ENCODE measurements at regions not wholly inside any gene's neighbourhood (a gene's known extent, or its start where the extent isn't known, plus 50 kb on each side); places are given as distances from the start of the nearest gene placed in this dataset.

DNA sequence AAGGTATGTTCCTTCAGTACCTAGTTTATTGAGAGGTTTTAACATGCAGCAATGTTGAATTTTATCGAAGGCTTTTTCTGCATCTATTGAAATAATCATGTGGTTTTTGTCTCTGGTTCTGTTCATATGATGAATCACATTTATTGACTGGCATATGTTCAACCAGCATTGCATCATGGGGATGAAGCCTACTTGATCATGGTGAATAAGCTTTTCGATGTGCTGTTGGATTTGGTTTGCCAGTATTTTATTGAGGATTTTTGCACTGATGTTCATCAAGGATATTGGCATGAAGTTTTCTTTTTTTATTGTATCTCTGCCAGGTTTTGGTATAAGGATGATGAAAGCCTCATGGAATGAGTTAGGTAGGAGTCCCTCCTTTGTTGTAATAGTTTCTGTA, 204.0 kb upstream of the GNAI1 start:
- H2BK12ac ChIP-seq (ENCODE audit: low read length), result no peak overlapping the region
- H3K9ac ChIP-seq (ENCODE audit: low read depth, low read length, poor library complexity), result no peak overlapping the region
- H3K36me3 ChIP-seq (replicated peaks in 1 of 2; ENCODE audit: control insufficient read depth in 2 of 2, insufficient read depth in 2 of 2, low read length in 2 of 2), result no peaks in the 10 kb centered on the region
- no peaks in the 10 kb centered on the region for H3K79me1 ChIP-seq (ENCODE audit: low read depth, low read length)
- H2BK5ac ChIP-seq (ENCODE audit: low read length), result no peak overlapping the region
- WGBS, 2 donors (ENCODE audit: extremely low coverage in 2 of 2, insufficient read length in 2 of 2, insufficient replicate concordance in 1 of 2), result no CpG with 5 or more reads among the region's 2 CpGs
- no peak overlapping the region for H3K18ac ChIP-seq (ENCODE audit: low read length)
- no peak overlapping the region for H2BK15ac ChIP-seq (ENCODE audit: low read length)
- H3K4me1 ChIP-seq (ENCODE audit: control insufficient read depth in 2 of 2, insufficient read depth in 1 of 2, low read depth in 1 of 2, low read length in 2 of 2), result no peaks in the 10 kb centered on the region
- no peaks in the 10 kb centered on the region for H3K27me3 ChIP-seq (ENCODE audit: control insufficient read depth in 3 of 3, insufficient read depth in 3 of 3, low read depth in 1 of 3, low read length in 3 of 3)
- DNase-seq (ENCODE audit: low spot score), result no peak
- no peak overlapping the region for H3K4me3 ChIP-seq (ENCODE audit: low read length in 2 of 2)
- H2AK5ac ChIP-seq (ENCODE audit: low read depth, low read length), result no peak overlapping the region
- H3K9me3 ChIP-seq (replicated peaks in 1 of 2; ENCODE audit: control insufficient read depth in 2 of 2, insufficient read depth in 1 of 2, low read depth in 1 of 2, low read length in 2 of 2), result no peaks in the 10 kb centered on the region
- no peak overlapping the region for H4K91ac ChIP-seq (ENCODE audit: low read depth, low read length, poor library complexity)
- H3K27ac ChIP-seq (replicated peaks; ENCODE audit: low read length), result no peak overlapping the region
- no peak overlapping the region for H4K8ac ChIP-seq (ENCODE audit: low read depth, low read length)
- no peak overlapping the region for H3K14ac ChIP-seq (ENCODE audit: low read length)
- no peak overlapping the region for H2BK120ac ChIP-seq (ENCODE audit: low read depth, low read length)
- no peak overlapping the region for H2AFZ ChIP-seq (ENCODE audit: low read length)
- H3K4me2 ChIP-seq (ENCODE audit: insufficient read depth, low read length, poor library complexity, severe bottlenecking), result no peak overlapping the region
- no peak overlapping the region for H3K4ac ChIP-seq (ENCODE audit: low read length)
- no peak overlapping the region for H3K23ac ChIP-seq (ENCODE audit: low read depth, low read length, poor library complexity)

DNA sequence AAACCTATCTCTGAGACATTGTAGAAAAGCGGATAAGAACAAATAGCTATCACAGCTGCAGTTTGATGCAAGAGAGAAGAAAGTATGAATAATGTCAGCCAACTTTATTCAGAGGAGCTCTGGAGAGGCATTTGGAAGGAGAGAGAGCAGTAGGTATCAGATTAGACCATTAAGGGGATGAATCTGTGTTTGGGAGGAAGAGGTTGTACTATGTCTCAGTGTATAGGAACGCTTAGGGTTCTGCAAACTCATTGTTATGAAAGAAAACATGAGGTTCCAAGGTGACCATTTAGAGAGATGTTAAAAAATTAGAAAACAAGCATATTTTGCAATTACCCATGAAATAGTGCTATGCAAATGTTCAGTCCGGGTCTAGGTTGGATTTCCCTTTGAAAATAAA, 207.5 kb upstream of the GNAI1 start:
- H3K14ac ChIP-seq (ENCODE audit: low read length), result no peak overlapping the region
- H2BK12ac ChIP-seq (ENCODE audit: low read length), result no peak overlapping the region
- no peak overlapping the region for H3K27ac ChIP-seq (replicated peaks; ENCODE audit: low read length)
- H3K4me3 ChIP-seq (ENCODE audit: low read length in 2 of 2), result no peak overlapping the region
- H3K18ac ChIP-seq (ENCODE audit: low read length), result no peak overlapping the region
- H2BK5ac ChIP-seq (ENCODE audit: low read length), result no peak overlapping the region
- WGBS, 2 donors (ENCODE audit: extremely low coverage in 2 of 2, insufficient read length in 2 of 2, insufficient replicate concordance in 1 of 2), result no CpG with 5 or more reads among the region's 3 CpGs
- no peak overlapping the region for H2BK120ac ChIP-seq (ENCODE audit: low read depth, low read length)
- no peaks in the 10 kb centered on the region for H3K4me1 ChIP-seq (ENCODE audit: control insufficient read depth in 2 of 2, insufficient read depth in 1 of 2, low read depth in 1 of 2, low read length in 2 of 2)
- H3K27me3 ChIP-seq (ENCODE audit: control insufficient read depth in 3 of 3, insufficient read depth in 3 of 3, low read depth in 1 of 3, low read length in 3 of 3), result no peaks in the 10 kb centered on the region
- no peak overlapping the region for H3K23ac ChIP-seq (ENCODE audit: low read depth, low read length, poor library complexity)
- no peak overlapping the region for H4K91ac ChIP-seq (ENCODE audit: low read depth, low read length, poor library complexity)
- no peak for DNase-seq (ENCODE audit: low spot score)
- no peak overlapping the region for H4K8ac ChIP-seq (ENCODE audit: low read depth, low read length)
- no peaks in the 10 kb centered on the region for H3K36me3 ChIP-seq (replicated peaks in 1 of 2; ENCODE audit: control insufficient read depth in 2 of 2, insufficient read depth in 2 of 2, low read length in 2 of 2)
- no peaks in the 10 kb centered on the region for H3K9me3 ChIP-seq (replicated peaks in 1 of 2; ENCODE audit: control insufficient read depth in 2 of 2, insufficient read depth in 1 of 2, low read depth in 1 of 2, low read length in 2 of 2)
- H3K4me2 ChIP-seq (ENCODE audit: insufficient read depth, low read length, poor library complexity, severe bottlenecking), result no peak overlapping the region
- no peak overlapping the region for H2BK15ac ChIP-seq (ENCODE audit: low read length)
- H3K4ac ChIP-seq (ENCODE audit: low read length), result no peak overlapping the region
- H2AK5ac ChIP-seq (ENCODE audit: low read depth, low read length), result no peak overlapping the region
- H2AFZ ChIP-seq (ENCODE audit: low read length), result no peak overlapping the region
- no peak overlapping the region for H3K9ac ChIP-seq (ENCODE audit: low read depth, low read length, poor library complexity)
- no peaks in the 10 kb centered on the region for H3K79me1 ChIP-seq (ENCODE audit: low read depth, low read length)

DNA sequence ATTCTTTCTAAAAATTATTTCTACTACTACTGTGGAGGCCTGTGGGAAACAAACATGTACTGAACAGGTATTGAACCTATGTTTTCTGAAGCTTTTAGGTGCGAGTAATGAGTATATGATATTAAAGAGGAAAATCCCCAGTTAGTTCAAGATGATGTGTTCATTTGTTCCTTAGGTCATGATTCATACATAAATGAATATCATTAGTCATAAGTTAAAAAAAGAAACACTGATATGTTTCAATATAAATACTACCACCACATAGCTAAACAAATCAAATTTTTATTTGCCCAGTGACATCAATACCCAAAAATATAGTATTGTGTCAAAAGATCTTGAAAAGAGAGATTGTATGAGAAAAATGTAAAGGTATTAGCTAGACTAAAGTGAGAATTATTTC, 210.7 kb upstream of the GNAI1 start:
- Histone ChIP-seq H2BK120ac (ENCODE audit: low read depth, low read length) (no peak overlapping the region), H3K14ac (ENCODE audit: low read length) (no peak overlapping the region), H3K23ac (ENCODE audit: low read depth, low read length, poor library complexity) (no peak overlapping the region), H3K4ac (ENCODE audit: low read length) (no peak overlapping the region), H3K9ac (ENCODE audit: low read depth, low read length, poor library complexity) (no peak overlapping the region), H3K79me1 (ENCODE audit: low read depth, low read length) (no peaks in the 10 kb centered on the region), H3K18ac (ENCODE audit: low read length) (no peak overlapping the region), H3K4me3 (ENCODE audit: low read length in 2 of 2) (no peak overlapping the region), H4K91ac (ENCODE audit: low read depth, low read length, poor library complexity) (no peak overlapping the region), H2AK5ac (ENCODE audit: low read depth, low read length) (no peak overlapping the region), H3K27ac (replicated peaks; ENCODE audit: low read length) (no peak overlapping the region), H3K4me2 (ENCODE audit: insufficient read depth, low read length, poor library complexity, severe bottlenecking) (no peak overlapping the region), H2BK12ac (ENCODE audit: low read length) (no peak overlapping the region), H2BK5ac (ENCODE audit: low read length) (no peak overlapping the region), H3K4me1 (ENCODE audit: control insufficient read depth in 2 of 2, insufficient read depth in 1 of 2, low read depth in 1 of 2, low read length in 2 of 2) (no peaks in the 10 kb centered on the region), H2BK15ac (ENCODE audit: low read length) (no peak overlapping the region), H3K9me3 (replicated peaks in 1 of 2; ENCODE audit: control insufficient read depth in 2 of 2, insufficient read depth in 1 of 2, low read depth in 1 of 2, low read length in 2 of 2) (peaks cover 0 to 2% of the 10 kb centered on the region in 2 donors), H4K8ac (ENCODE audit: low read depth, low read length) (no peak overlapping the region), H3K36me3 (replicated peaks in 1 of 2; ENCODE audit: control insufficient read depth in 2 of 2, insufficient read depth in 2 of 2, low read length in 2 of 2) (no peaks in the 10 kb centered on the region), H2AFZ (ENCODE audit: low read length) (no peak overlapping the region), H3K27me3 (ENCODE audit: control insufficient read depth in 3 of 3, insufficient read depth in 3 of 3, low read depth in 1 of 3, low read length in 3 of 3) (no peaks in the 10 kb centered on the region)
- DNase-seq (ENCODE audit: low spot score), result no peak
- no CpG with 5 or more reads among the region's 1 CpG for WGBS, 2 donors (ENCODE audit: extremely low coverage in 2 of 2, insufficient read length in 2 of 2, insufficient replicate concordance in 1 of 2)

DNA sequence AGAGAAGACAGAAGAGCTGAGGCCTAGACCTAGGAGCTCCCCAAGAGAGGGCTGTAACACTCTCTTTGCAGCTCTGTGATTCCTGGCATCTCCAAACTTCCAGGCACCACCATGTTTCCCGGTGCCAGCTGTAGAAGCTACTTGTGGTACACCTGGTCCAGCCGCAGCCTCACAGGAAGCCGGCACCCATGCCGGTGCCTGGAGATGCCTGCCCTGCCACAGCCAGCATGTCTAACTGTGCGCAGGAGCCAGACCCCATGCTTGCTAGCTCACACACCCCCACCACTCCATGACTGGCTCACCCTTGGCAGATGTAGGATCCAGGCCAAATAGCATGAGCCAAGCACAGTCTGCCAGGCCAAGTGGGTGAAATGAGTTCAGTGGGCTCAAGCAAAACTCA, 211.7 kb upstream of the GNAI1 start:
- no peaks in the 10 kb centered on the region for H3K36me3 ChIP-seq (replicated peaks in 1 of 2; ENCODE audit: control insufficient read depth in 2 of 2, insufficient read depth in 2 of 2, low read length in 2 of 2)
- H3K4me2 ChIP-seq (ENCODE audit: insufficient read depth, low read length, poor library complexity, severe bottlenecking), result no peak overlapping the region
- H3K9me3 ChIP-seq (replicated peaks in 1 of 2; ENCODE audit: control insufficient read depth in 2 of 2, insufficient read depth in 1 of 2, low read depth in 1 of 2, low read length in 2 of 2), result peaks cover 0 to 2% of the 10 kb centered on the region in 2 donors
- no peak overlapping the region for H3K4me3 ChIP-seq (ENCODE audit: low read length in 2 of 2)
- H3K79me1 ChIP-seq (ENCODE audit: low read depth, low read length), result no peaks in the 10 kb centered on the region
- H3K23ac ChIP-seq (ENCODE audit: low read depth, low read length, poor library complexity), result no peak overlapping the region
- H2BK5ac ChIP-seq (ENCODE audit: low read length), result peak overlapping the region; percentile 42
- no peak overlapping the region for H3K14ac ChIP-seq (ENCODE audit: low read length)
- DNase-seq (ENCODE audit: low spot score), result no peak
- no peaks in the 10 kb centered on the region for H3K27me3 ChIP-seq (ENCODE audit: control insufficient read depth in 3 of 3, insufficient read depth in 3 of 3, low read depth in 1 of 3, low read length in 3 of 3)
- no peak overlapping the region for H2AFZ ChIP-seq (ENCODE audit: low read length)
- H4K8ac ChIP-seq (ENCODE audit: low read depth, low read length), result no peak overlapping the region
- no peak overlapping the region for H3K27ac ChIP-seq (replicated peaks; ENCODE audit: low read length)
- H2BK15ac ChIP-seq (ENCODE audit: low read length), result no peak overlapping the region
- no CpG with 5 or more reads among the region's 5 CpGs for WGBS, 2 donors (ENCODE audit: extremely low coverage in 2 of 2, insufficient read length in 2 of 2, insufficient replicate concordance in 1 of 2)
- H3K4ac ChIP-seq (ENCODE audit: low read length), result no peak overlapping the region
- no peak overlapping the region for H3K9ac ChIP-seq (ENCODE audit: low read depth, low read length, poor library complexity)
- H4K91ac ChIP-seq (ENCODE audit: low read depth, low read length, poor library complexity), result no peak overlapping the region
- no peak overlapping the region for H2BK120ac ChIP-seq (ENCODE audit: low read depth, low read length)
- H3K18ac ChIP-seq (ENCODE audit: low read length), result no peak overlapping the region
- H3K4me1 ChIP-seq (ENCODE audit: control insufficient read depth in 2 of 2, insufficient read depth in 1 of 2, low read depth in 1 of 2, low read length in 2 of 2), result no peaks in the 10 kb centered on the region
- H2AK5ac ChIP-seq (ENCODE audit: low read depth, low read length), result no peak overlapping the region
- H2BK12ac ChIP-seq (ENCODE audit: low read length), result no peak overlapping the region
